A549 (cell line): ENCODE measurements at regions not wholly inside any gene's neighbourhood (a gene's known extent, or its start where the extent isn't known, plus 50 kb on each side); places are given as distances from the start of the nearest gene placed in this dataset.

Experiments
- EP300 ChIP-seq, 2 experiments: fragments of >200 bp; sonication (Bioruptor Twin); formaldehyde crosslinking; IDR thresholded peaks; 2 replicates in 1 of 2; 3 replicates in 1 of 2; pipeline ENCODE4 v1.6.1; 2016 to 2017
- JUNB ChIP-seq: fragments of >200 bp; sonication (Bioruptor Twin); formaldehyde crosslinking; IDR thresholded peaks from 2 replicates; pipeline ENCODE4 v1.6.1; 2016
- NFE2L2 ChIP-seq: fragments of 150-350 bp; conservative IDR thresholded peaks from 2 replicates; pipeline ENCODE4 v1.6.1; 2014; ENCODE audit warnings: low read length
- NR3C1 ChIP-seq: fragments of >200 bp; sonication (Bioruptor Twin); formaldehyde crosslinking; IDR thresholded peaks from 3 replicates; pipeline ENCODE4 v1.6.1; 2017
- POLR2A ChIP-seq: IDR thresholded peaks from 2 replicates; pipeline ENCODE4 v1.6.1; 2012; ENCODE audit warnings: mild to moderate bottlenecking, low read length
- TF ChIP-seq, protein P1 (sequence below): fragments of >200 bp; sonication (Bioruptor Twin); formaldehyde crosslinking; IDR thresholded peaks from 3 replicates; pipeline ENCODE4 v1.5.1; 2016
- TF ChIP-seq, protein P2 (sequence below): fragments of 450-650 bp; IDR thresholded peaks from 2 replicates; pipeline ENCODE4 v1.6.1; 2014; ENCODE audit warnings: antibody characterized with exemption

DNA sequence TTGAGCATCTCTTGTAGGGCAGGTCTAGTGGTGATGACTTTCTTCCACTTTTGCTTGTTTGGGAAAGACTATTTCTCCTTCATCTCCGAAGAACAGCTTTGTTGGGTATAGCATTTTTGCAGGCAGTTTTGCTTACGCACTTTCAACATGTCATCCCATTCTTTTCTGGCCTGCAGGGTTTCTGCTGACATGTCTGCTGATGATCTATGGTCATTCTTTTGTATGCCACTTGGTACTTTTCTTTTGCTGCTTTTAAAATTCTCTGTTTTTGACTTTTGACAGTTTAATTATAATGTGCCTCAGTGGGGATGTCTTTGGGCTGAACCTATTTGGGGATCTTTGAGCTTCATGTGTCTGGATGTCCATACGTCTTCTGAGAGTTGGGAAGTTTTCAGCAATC lies 78.2 kb downstream of the PTHLH start:
- no peak for TF ChIP-seq POLR2A
- no peak for TF ChIP-seq JUNB
- TF ChIP-seq, protein P1, sequence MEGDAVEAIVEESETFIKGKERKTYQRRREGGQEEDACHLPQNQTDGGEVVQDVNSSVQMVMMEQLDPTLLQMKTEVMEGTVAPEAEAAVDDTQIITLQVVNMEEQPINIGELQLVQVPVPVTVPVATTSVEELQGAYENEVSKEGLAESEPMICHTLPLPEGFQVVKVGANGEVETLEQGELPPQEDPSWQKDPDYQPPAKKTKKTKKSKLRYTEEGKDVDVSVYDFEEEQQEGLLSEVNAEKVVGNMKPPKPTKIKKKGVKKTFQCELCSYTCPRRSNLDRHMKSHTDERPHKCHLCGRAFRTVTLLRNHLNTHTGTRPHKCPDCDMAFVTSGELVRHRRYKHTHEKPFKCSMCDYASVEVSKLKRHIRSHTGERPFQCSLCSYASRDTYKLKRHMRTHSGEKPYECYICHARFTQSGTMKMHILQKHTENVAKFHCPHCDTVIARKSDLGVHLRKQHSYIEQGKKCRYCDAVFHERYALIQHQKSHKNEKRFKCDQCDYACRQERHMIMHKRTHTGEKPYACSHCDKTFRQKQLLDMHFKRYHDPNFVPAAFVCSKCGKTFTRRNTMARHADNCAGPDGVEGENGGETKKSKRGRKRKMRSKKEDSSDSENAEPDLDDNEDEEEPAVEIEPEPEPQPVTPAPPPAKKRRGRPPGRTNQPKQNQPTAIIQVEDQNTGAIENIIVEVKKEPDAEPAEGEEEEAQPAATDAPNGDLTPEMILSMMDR, result no peak
- TF ChIP-seq NFE2L2, result no peak
- TF ChIP-seq EP300 (IDR thresholded peaks at IDR 0.05), result no peak
- TF ChIP-seq NR3C1, result no peak
- TF ChIP-seq, protein P2, sequence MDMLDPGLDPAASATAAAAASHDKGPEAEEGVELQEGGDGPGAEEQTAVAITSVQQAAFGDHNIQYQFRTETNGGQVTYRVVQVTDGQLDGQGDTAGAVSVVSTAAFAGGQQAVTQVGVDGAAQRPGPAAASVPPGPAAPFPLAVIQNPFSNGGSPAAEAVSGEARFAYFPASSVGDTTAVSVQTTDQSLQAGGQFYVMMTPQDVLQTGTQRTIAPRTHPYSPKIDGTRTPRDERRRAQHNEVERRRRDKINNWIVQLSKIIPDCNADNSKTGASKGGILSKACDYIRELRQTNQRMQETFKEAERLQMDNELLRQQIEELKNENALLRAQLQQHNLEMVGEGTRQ, result no peak
